A549 (cell line): ENCODE measurements at regions not wholly inside any gene's neighbourhood (a gene's known extent, or its start where the extent isn't known, plus 50 kb on each side); places are given as distances from the start of the nearest gene placed in this dataset.

Experiments used
- ATAC-seq, 2 experiments: fragments of 200-7000 bp in 1 of 2; fragments of >200 bp in 1 of 2; cut with Nextera tagmentation in 1 of 2; cut with Tn5 transposase in 1 of 2; 3 replicates each; pipeline versions ENCODE4 v1.8.0 to v1.9.1; 2018 to 2020; ENCODE audit warnings: mild to moderate bottlenecking in 1 of 2, moderate library complexity in 1 of 2
- CTCF ChIA-PET: fragments of 300-600 bp; sonication (Branson Sonifier 250); formaldehyde crosslinking; extraction: SDS; loops from one replicate; lab custom pipeline; 2021; ENCODE audit warnings: antibody characterized with exemption, inconsistent platforms; lab: Yijun Ruan, JAX
- POLR2A ChIA-PET: fragments of 350-600 bp; formaldehyde crosslinking; extraction: SDS; loops from one replicate; lab custom pipeline; 2021; ENCODE audit warnings: antibody characterized with exemption, inconsistent platforms; lab: Yijun Ruan, JAX
- DNase-seq, 2 experiments: peaks; one replicate each; pipeline versions ENCODE4 v3.0.0 to v3.0.0-alpha.2; 2011 to 2016; ENCODE audit warnings: low read depth in 1 of 2, low spot score in 1 of 2
- FAIRE-seq: peaks from 2 replicates; lab custom pipeline; 2011; peaks lifted over from hg19 to GRCh38; lab: Jason Lieb, UNC
- H3K27ac ChIP-seq, 2 experiments: fragments of >200 bp; sonication (Bioruptor Twin); formaldehyde crosslinking; 3 replicates each; pipeline ENCODE4 v1.5.1; 2016 to 2017
- H3K4me1 ChIP-seq: fragments of >200 bp; sonication (Bioruptor Twin); formaldehyde crosslinking; 3 replicates; pipeline ENCODE4 v1.6.1; 2016
- H3K4me2 ChIP-seq: fragments of >200 bp; sonication (Bioruptor Twin); formaldehyde crosslinking; 3 replicates; pipeline ENCODE4 v1.6.1; 2016
- H3K4me3 ChIP-seq: fragments of >200 bp; sonication (Bioruptor Twin); formaldehyde crosslinking; 3 replicates; pipeline ENCODE4 v1.5.1; 2016
- H3K9me3 ChIP-seq: fragments of >200 bp; sonication (Bioruptor Twin); formaldehyde crosslinking; 3 replicates; pipeline ENCODE4 v1.6.1; 2016
- CBX2 ChIP-seq: fragments of 200-600 bp; sonication (generic); IDR thresholded peaks from 2 replicates; pipeline ENCODE4 v1.6.1; 2016; ENCODE audit warnings: low read depth, mild to moderate bottlenecking, borderline replicate concordance
- CEBPB ChIP-seq, 2 experiments: fragments of >200 bp in 1 of 2; sonication (Bioruptor Twin) in 1 of 2; formaldehyde crosslinking in 1 of 2; IDR thresholded peaks; 2 replicates each; pipeline ENCODE4 v1.6.1; 2012 to 2016
- CHD2 ChIP-seq: fragments of 150-350 bp; IDR thresholded peaks from 2 replicates; pipeline ENCODE4 v1.6.1; 2014; ENCODE audit warnings: low read length; ENCODE audit not compliant: partially characterized antibody
- CTCF ChIP-seq: fragments of >200 bp; sonication (Bioruptor Twin); formaldehyde crosslinking; IDR thresholded peaks from 3 replicates; pipeline ENCODE4 v1.5.1; 2016
- EHF ChIP-seq: fragments of 250-450 bp; sonication (Bioruptor Pico); IDR thresholded peaks from 2 replicates; pipeline ENCODE4 v1.5.0; 2020; ENCODE audit warnings: mild to moderate bottlenecking
- EP300 ChIP-seq, 2 experiments: fragments of >200 bp; sonication (Bioruptor Twin); formaldehyde crosslinking; IDR thresholded peaks; 2 replicates in 1 of 2; 3 replicates in 1 of 2; pipeline ENCODE4 v1.6.1; 2016 to 2017
- ESRRA ChIP-seq: fragments of 150-350 bp; IDR thresholded peaks from 2 replicates; pipeline ENCODE4 v1.6.1; 2014; ENCODE audit warnings: mild to moderate bottlenecking, low read length, borderline replicate concordance
- FOSB ChIP-seq: fragments of 250-450 bp; sonication (Bioruptor Pico); IDR thresholded peaks from 2 replicates; pipeline ENCODE4 v1.5.0; 2020; ENCODE audit warnings: mild to moderate bottlenecking, moderate library complexity
- FOSL2 ChIP-seq, 2 experiments: fragments of 450-650 bp in 1 of 2; fragments of >200 bp in 1 of 2; sonication (Bioruptor Twin) in 1 of 2; formaldehyde crosslinking; IDR thresholded peaks; 2 replicates each; pipeline versions ENCODE4 v1.5.0 to v1.6.1; 2016 to 2020; ENCODE audit warnings: mild to moderate bottlenecking in 1 of 2, moderate library complexity in 1 of 2
- FOXS1 ChIP-seq: fragments of 250-450 bp; sonication (Bioruptor Pico); IDR thresholded peaks from 2 replicates; pipeline ENCODE4 v1.5.0; 2020; ENCODE audit warnings: mild to moderate bottlenecking, moderate library complexity
- GATA3 ChIP-seq: IDR thresholded peaks from 2 replicates; pipeline ENCODE4 v1.6.1; 2012; ENCODE audit warnings: borderline replicate concordance
- HDAC2 ChIP-seq: fragments of 200-600 bp; sonication (generic); IDR thresholded peaks from 2 replicates; pipeline ENCODE4 v1.6.1; 2016
- HEYL ChIP-seq: fragments of 250-450 bp; sonication (Bioruptor Pico); IDR thresholded peaks from 2 replicates; pipeline ENCODE4 v1.8.0; 2021; ENCODE audit warnings: mild to moderate bottlenecking, moderate library complexity
- HMGXB4 ChIP-seq: fragments of 250-450 bp; sonication (Bioruptor Pico); IDR thresholded peaks from 2 replicates; pipeline ENCODE4 v1.5.0; 2021; ENCODE audit warnings: mild to moderate bottlenecking, moderate library complexity, borderline replicate concordance
- HOXA7 ChIP-seq: fragments of 250-450 bp; sonication (Bioruptor Pico); IDR thresholded peaks from 2 replicates; pipeline ENCODE4 v1.5.0; 2020; ENCODE audit warnings: mild to moderate bottlenecking, moderate library complexity
- HOXB13 ChIP-seq: fragments of 250-450 bp; sonication (Bioruptor Pico); IDR thresholded peaks from 2 replicates; pipeline ENCODE4 v1.5.0; 2020; ENCODE audit warnings: low read depth, mild to moderate bottlenecking, moderate library complexity
- JUNB ChIP-seq: fragments of >200 bp; sonication (Bioruptor Twin); formaldehyde crosslinking; IDR thresholded peaks from 2 replicates; pipeline ENCODE4 v1.6.1; 2016
- KDM1A ChIP-seq: fragments of 200-600 bp; sonication (generic); IDR thresholded peaks from 2 replicates; pipeline ENCODE4 v1.6.1; 2016; ENCODE audit warnings: low read depth, mild to moderate bottlenecking
- MAFK ChIP-seq: fragments of 450-650 bp; IDR thresholded peaks from 2 replicates; pipeline ENCODE4 v1.6.1; 2014; ENCODE audit not compliant: partially characterized antibody
- MAX ChIP-seq: IDR thresholded peaks from 2 replicates; pipeline ENCODE4 v1.6.1; 2012
- NR3C1 ChIP-seq: fragments of >200 bp; sonication (Bioruptor Twin); formaldehyde crosslinking; IDR thresholded peaks from 3 replicates; pipeline ENCODE4 v1.6.1; 2017
- POLR2A ChIP-seq: IDR thresholded peaks from 2 replicates; pipeline ENCODE4 v1.6.1; 2012; ENCODE audit warnings: mild to moderate bottlenecking, low read length
- RARB ChIP-seq: fragments of 250-450 bp; sonication (Bioruptor Pico); IDR thresholded peaks from 2 replicates; pipeline ENCODE4 v1.8.0; 2021; ENCODE audit warnings: mild to moderate bottlenecking, moderate library complexity
- RCOR1 ChIP-seq: fragments of 150-350 bp; IDR thresholded peaks from 2 replicates; pipeline ENCODE4 v1.6.1; 2014; ENCODE audit warnings: antibody characterized with exemption, low read length, low read depth
- RNF2 ChIP-seq: fragments of 200-600 bp; sonication (generic); IDR thresholded peaks from 2 replicates; pipeline ENCODE4 v1.6.1; 2016; ENCODE audit warnings: low read depth, mild to moderate bottlenecking, antibody characterized with exemption, moderate library complexity, borderline replicate concordance
- SMC3 ChIP-seq: fragments of >200 bp; sonication (Bioruptor Twin); formaldehyde crosslinking; IDR thresholded peaks from 3 replicates; pipeline ENCODE4 v1.6.1; 2018; ENCODE audit warnings: inconsistent platforms
- ZC3H11A ChIP-seq: fragments of 450-650 bp; IDR thresholded peaks from 2 replicates; pipeline ENCODE4 v1.6.1; 2014; ENCODE audit warnings: antibody characterized with exemption, mild to moderate bottlenecking
- WGBS: methylation state at CpG from one replicate; pipeline ENCODE4 v1.1.6; 2017; ENCODE audit errors: missing lambda C conversion rate; 5-methylcytosine and 5-hydroxymethylcytosine counted together

GRCh38 chr4:142940425-142941330 lies 94.6 kb upstream of the INPP4B start:
- no peak overlapping the region for H3K27ac ChIP-seq
- no peak for DNase-seq
- WGBS, result 47% methylated on average over 6 of the region's 6 CpGs
- no peak for TF ChIP-seq POLR2A
- no peak for TF ChIP-seq HMGXB4 (CRISPR knock-in tag)
- no peak for TF ChIP-seq FOSB (CRISPR knock-in tag)
- no peak for TF ChIP-seq EP300 (IDR thresholded peaks at IDR 0.05)
- TF ChIP-seq MAFK, result no peak
- TF ChIP-seq RARB (CRISPR knock-in tag), result no peak
- TF ChIP-seq FOSL2 (IDR thresholded peaks at IDR 0.05), result no peak
- no peak for TF ChIP-seq FOSL2 (CRISPR knock-in tag; IDR thresholded peaks at IDR 0.05)
- TF ChIP-seq SMC3, result no peak
- TF ChIP-seq GATA3, result no peak
- TF ChIP-seq JUNB, result no peak
- no peak for TF ChIP-seq CHD2
- TF ChIP-seq CEBPB (IDR thresholded peaks at IDR 0.05), result no peak
- no peak for TF ChIP-seq ZC3H11A
- no peak for TF ChIP-seq FOXS1 (CRISPR knock-in tag)
- TF ChIP-seq, all 56 proteins: peak for 0
- ATAC-seq (no peak), FAIRE-seq (no peak)
- H3K4me1 ChIP-seq, result no peaks in the 10 kb centered on the region
- no peak overlapping the region for H3K4me2 ChIP-seq
- H3K9me3 ChIP-seq, result no peaks in the 10 kb centered on the region
- ChIA-PET POLR2A (no interaction called here), CTCF (no interaction called here)
- H3K4me3 ChIP-seq, result no peak overlapping the region

GRCh38 chr4:142944565-142944964 lies 98.5 kb upstream of the INPP4B start:
- Histone ChIP-seq H3K4me2 (no peak overlapping the region), H3K4me3 (no peak overlapping the region), H3K9me3 (peaks cover 4% of the 10 kb centered on the region; the same call in 1 of the 3 replicates), H3K27ac (no peak overlapping the region), H3K4me1 (no peaks in the 10 kb centered on the region)
- CTCF ChIA-PET, result no interaction called here
- WGBS, result 39% methylated on average over 1 of the region's 1 CpG
- no peak for DNase-seq
- TF ChIP-seq HDAC2 (no peak), HOXB13 (CRISPR knock-in tag) (no peak), CEBPB (IDR thresholded peaks at IDR 0.05) (no peak), GATA3 (no peak), KDM1A (no peak), NR3C1 (no peak), FOXS1 (CRISPR knock-in tag) (no peak), CTCF (no peak), HEYL (CRISPR knock-in tag) (no peak)
- POLR2A ChIA-PET, result no interaction called here
- no peak for FAIRE-seq
- no peak for ATAC-seq

GRCh38 chr4:142952821-142953580 lies 106.9 kb upstream of the INPP4B start:
- no peak for ATAC-seq
- TF ChIP-seq CBX2 (no peak), RCOR1 (no peak), EHF (CRISPR knock-in tag) (no peak), HMGXB4 (CRISPR knock-in tag) (no peak), RNF2 (no peak), HOXA7 (no peak), MAX (no peak), ZC3H11A (no peak), GATA3 (no peak), ESRRA (no peak), FOSB (CRISPR knock-in tag) (no peak)
- ChIA-PET CTCF (no interaction called here), POLR2A (no interaction called here)
- H3K27ac ChIP-seq, result no peak overlapping the region
- H3K9me3 ChIP-seq, result 0 out of 3 replicates have a peak, but pooled peaks cover 4% of the 10 kb centered on the region
- DNase-seq, result no peak
- FAIRE-seq, result no peak
- whole genome bisulfite sequencing, result 14% methylated on average over 5 of the region's 5 CpGs
- H3K4me3 ChIP-seq, result no peak overlapping the region
- H3K4me2 ChIP-seq, result no peak overlapping the region
- H3K4me1 ChIP-seq, result no peaks in the 10 kb centered on the region
